HCT116 (cell line): ENCODE measurements at regions not wholly inside any gene's neighbourhood (a gene's known extent, or its start where the extent isn't known, plus 50 kb on each side); places are given as distances from the start of the nearest gene placed in this dataset.

Experiments
- CEBPB ChIP-seq: IDR thresholded peaks from 2 replicates; pipeline ENCODE4 v1.6.1; 2012; ENCODE audit warnings: low read depth
- SRF ChIP-seq: IDR thresholded peaks from 2 replicates; pipeline ENCODE4 v1.6.1; 2012; ENCODE audit warnings: low read depth
- TF ChIP-seq, protein P1 (sequence below), 3 experiments: fragments of 200-600 bp in 1 of 3; sonication (generic) in 1 of 3; IDR thresholded peaks in 2 of 3; conservative IDR thresholded peaks in 1 of 3; 2 replicates each; pipeline ENCODE4 v1.5.1; 2012 to 2017; ENCODE audit warnings: low read depth in 2 of 3, low read length in 2 of 3, antibody characterized with exemption in 1 of 3, borderline replicate concordance in 1 of 3, control low read depth in 1 of 3, mild to moderate bottlenecking in 1 of 3, mixed read lengths in 1 of 3, mixed run types in 1 of 3, moderate library complexity in 1 of 3; ENCODE audit not compliant: insufficient read depth in 1 of 3

DNA sequence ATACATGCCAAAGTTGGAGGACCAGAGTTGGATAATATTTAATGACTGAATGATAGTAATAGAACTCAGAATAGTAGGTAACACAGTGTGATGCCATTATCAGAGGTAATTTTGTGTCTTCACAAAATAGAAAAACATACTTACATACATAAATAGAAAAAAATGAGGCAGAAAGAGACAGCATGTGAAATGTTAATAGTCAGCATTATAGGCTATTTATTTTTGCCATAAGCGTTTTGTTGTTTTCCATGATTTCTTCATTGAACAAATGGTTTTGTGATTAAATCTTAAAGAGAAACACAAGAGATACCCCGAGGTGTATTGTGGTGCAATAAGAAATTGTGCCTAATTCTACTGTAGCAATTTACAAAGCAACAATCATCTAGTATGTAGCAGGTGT lies 626.3 kb downstream of the KCNJ2 start:
- TF ChIP-seq, protein P1, sequence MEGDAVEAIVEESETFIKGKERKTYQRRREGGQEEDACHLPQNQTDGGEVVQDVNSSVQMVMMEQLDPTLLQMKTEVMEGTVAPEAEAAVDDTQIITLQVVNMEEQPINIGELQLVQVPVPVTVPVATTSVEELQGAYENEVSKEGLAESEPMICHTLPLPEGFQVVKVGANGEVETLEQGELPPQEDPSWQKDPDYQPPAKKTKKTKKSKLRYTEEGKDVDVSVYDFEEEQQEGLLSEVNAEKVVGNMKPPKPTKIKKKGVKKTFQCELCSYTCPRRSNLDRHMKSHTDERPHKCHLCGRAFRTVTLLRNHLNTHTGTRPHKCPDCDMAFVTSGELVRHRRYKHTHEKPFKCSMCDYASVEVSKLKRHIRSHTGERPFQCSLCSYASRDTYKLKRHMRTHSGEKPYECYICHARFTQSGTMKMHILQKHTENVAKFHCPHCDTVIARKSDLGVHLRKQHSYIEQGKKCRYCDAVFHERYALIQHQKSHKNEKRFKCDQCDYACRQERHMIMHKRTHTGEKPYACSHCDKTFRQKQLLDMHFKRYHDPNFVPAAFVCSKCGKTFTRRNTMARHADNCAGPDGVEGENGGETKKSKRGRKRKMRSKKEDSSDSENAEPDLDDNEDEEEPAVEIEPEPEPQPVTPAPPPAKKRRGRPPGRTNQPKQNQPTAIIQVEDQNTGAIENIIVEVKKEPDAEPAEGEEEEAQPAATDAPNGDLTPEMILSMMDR (IDR thresholded peaks at IDR 0.05 in 2 of 3, conservative IDR thresholded peaks at IDR 0.05 in 1 of 3; ENCODE audit: borderline replicate concordance in 1 of 3, insufficient read depth in 1 of 3, low read depth in 2 of 3, low read length in 2 of 3) = no peak
- TF ChIP-seq CEBPB (no peak), SRF (no peak)
